ENCODE measurements at regions not wholly inside any gene's neighbourhood (a gene's known extent, or its start where the extent isn't known, plus 50 kb on each side); places are given as distances from the start of the nearest gene placed in this dataset.

- no peak for TF ChIP-seq EP300 (IDR thresholded peaks at IDR 0.05)
- TF ChIP-seq, protein P1, sequence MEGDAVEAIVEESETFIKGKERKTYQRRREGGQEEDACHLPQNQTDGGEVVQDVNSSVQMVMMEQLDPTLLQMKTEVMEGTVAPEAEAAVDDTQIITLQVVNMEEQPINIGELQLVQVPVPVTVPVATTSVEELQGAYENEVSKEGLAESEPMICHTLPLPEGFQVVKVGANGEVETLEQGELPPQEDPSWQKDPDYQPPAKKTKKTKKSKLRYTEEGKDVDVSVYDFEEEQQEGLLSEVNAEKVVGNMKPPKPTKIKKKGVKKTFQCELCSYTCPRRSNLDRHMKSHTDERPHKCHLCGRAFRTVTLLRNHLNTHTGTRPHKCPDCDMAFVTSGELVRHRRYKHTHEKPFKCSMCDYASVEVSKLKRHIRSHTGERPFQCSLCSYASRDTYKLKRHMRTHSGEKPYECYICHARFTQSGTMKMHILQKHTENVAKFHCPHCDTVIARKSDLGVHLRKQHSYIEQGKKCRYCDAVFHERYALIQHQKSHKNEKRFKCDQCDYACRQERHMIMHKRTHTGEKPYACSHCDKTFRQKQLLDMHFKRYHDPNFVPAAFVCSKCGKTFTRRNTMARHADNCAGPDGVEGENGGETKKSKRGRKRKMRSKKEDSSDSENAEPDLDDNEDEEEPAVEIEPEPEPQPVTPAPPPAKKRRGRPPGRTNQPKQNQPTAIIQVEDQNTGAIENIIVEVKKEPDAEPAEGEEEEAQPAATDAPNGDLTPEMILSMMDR (IDR thresholded peaks at IDR 0.05) = no peak
These were observed 208.1 kb downstream of the MTX2 start for GRCh38 chr2:176477336-176477735.
